ENCODE measurements at regions not wholly inside any gene's neighbourhood (a gene's known extent, or its start where the extent isn't known, plus 50 kb on each side); places are given as distances from the start of the nearest gene placed in this dataset.

DNA sequence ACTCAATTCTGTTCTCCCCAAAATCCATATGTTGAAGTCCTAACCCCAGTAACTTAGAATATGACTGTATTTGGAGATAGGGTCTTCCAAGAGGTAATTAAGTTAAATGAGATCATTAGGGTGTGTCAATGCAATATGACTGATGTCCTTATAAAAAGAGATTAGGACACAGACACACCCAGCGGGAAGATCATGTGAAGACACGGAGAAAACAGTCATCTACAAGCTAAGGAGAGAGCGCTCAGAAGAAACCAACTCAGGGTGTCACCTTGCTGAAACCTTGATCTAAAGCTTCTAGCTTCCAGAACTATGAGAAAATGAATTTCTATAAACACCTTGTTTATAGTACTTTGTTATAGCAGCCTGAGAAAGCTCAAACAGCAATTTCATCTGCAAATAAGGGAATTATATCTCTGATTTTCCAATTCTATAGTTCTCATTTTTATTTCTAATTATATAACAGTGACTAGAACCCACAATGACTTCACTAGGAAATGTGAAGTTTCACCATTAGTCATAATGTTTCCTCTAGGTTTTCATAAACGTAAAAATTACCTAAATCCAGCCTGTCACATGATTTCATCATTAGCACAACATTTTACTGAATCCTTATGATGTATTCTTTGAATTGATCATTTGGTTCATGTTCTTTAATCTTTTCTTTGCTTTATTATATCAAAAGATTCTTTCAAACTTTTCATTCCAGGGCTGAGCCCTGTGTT is 459.1 kb upstream of the MDFIC2 start:
- H3K27me3 ChIP-seq (ENCODE audit: control insufficient read depth, extremely low read depth, insufficient read depth, low read length) = no peaks in the 10 kb centered on the region
- peaks cover 16% of the 10 kb centered on the region for H3K4me1 ChIP-seq (ENCODE audit: control insufficient read depth, extremely low read depth, insufficient read depth, low read length)
- no peak for TF ChIP-seq CTCF (optimal IDR thresholded peaks at IDR 0.05 in 1 of 3, IDR thresholded peaks at IDR 0.05 in 1 of 3, conservative IDR thresholded peaks at IDR 0.05 in 1 of 3; ENCODE audit: extremely low read depth in 1 of 3, insufficient read depth in 2 of 3, low read length in 3 of 3)
- TF ChIP-seq EZH2 (IDR thresholded peaks at IDR 0.05; ENCODE audit: low read length) = no peak
- FAIRE-seq (no peak), DNase-seq (ENCODE audit: low read depth, low spot score) (no peak)
- H3K4me2 ChIP-seq (ENCODE audit: control insufficient read depth, extremely low read depth, insufficient read depth, low read depth, low read length) = peak overlapping the region; percentile 54
- no peaks in the 10 kb centered on the region for H3K36me3 ChIP-seq (ENCODE audit: control insufficient read depth in 2 of 2, extremely low read depth in 1 of 2, insufficient read depth in 2 of 2, low read length in 2 of 2)
- H4K20me1 ChIP-seq (ENCODE audit: control insufficient read depth, extremely low read depth, insufficient read depth, low read length) = no peaks in the 10 kb centered on the region
- H3K4me3 ChIP-seq (ENCODE audit: control insufficient read depth in 2 of 3, extremely low read depth in 1 of 3, insufficient read depth in 2 of 3, low read depth in 1 of 3, low read length in 3 of 3) = no peak overlapping the region
- peak overlapping the region; percentile 34 for H3K9ac ChIP-seq (ENCODE audit: control insufficient read depth, extremely low read depth, insufficient read depth, low read length)
- H2AFZ ChIP-seq (ENCODE audit: control insufficient read depth, low read length) = no peak overlapping the region
- H3K9me3 ChIP-seq (ENCODE audit: control insufficient read depth, low read depth, low read length) = no peaks in the 10 kb centered on the region
- peak overlapping the region; percentile 75 for H3K27ac ChIP-seq (ENCODE audit: control insufficient read depth, insufficient read depth, low read length)
- no peaks in the 10 kb centered on the region for H3K9me1 ChIP-seq (ENCODE audit: control insufficient read depth, extremely low read depth, insufficient read depth, low read length)
- no peaks in the 10 kb centered on the region for H3K79me2 ChIP-seq (ENCODE audit: control insufficient read depth, insufficient read depth, low read length)
- dilution Hi-C loops (cut with MboI; ENCODE audit: extremely low pct_ligation_motif_present, low sequenced_read_pairs) = no loop called here

- Histone ChIP-seq H3K4me1 (ENCODE audit: control insufficient read depth, extremely low read depth, insufficient read depth, low read length) (peaks cover 16% of the 10 kb centered on the region), H3K79me2 (ENCODE audit: control insufficient read depth, insufficient read depth, low read length) (no peaks in the 10 kb centered on the region), H3K4me2 (ENCODE audit: control insufficient read depth, extremely low read depth, insufficient read depth, low read depth, low read length) (no peak overlapping the region), H3K9me3 (ENCODE audit: control insufficient read depth, low read depth, low read length) (no peaks in the 10 kb centered on the region), H4K20me1 (ENCODE audit: control insufficient read depth, extremely low read depth, insufficient read depth, low read length) (no peaks in the 10 kb centered on the region), H2AFZ (ENCODE audit: control insufficient read depth, low read length) (no peak overlapping the region), H3K9ac (ENCODE audit: control insufficient read depth, extremely low read depth, insufficient read depth, low read length) (no peak overlapping the region), H3K27ac (ENCODE audit: control insufficient read depth, insufficient read depth, low read length) (peak overlapping the region; percentile 75), H3K4me3 (ENCODE audit: control insufficient read depth in 2 of 3, extremely low read depth in 1 of 3, insufficient read depth in 2 of 3, low read depth in 1 of 3, low read length in 3 of 3) (no peak overlapping the region), H3K9me1 (ENCODE audit: control insufficient read depth, extremely low read depth, insufficient read depth, low read length) (no peaks in the 10 kb centered on the region), H3K36me3 (ENCODE audit: control insufficient read depth in 2 of 2, extremely low read depth in 1 of 2, insufficient read depth in 2 of 2, low read length in 2 of 2) (no peaks in the 10 kb centered on the region), H3K27me3 (ENCODE audit: control insufficient read depth, extremely low read depth, insufficient read depth, low read length) (no peaks in the 10 kb centered on the region)
- no peak for TF ChIP-seq CTCF (optimal IDR thresholded peaks at IDR 0.05 in 1 of 3, IDR thresholded peaks at IDR 0.05 in 1 of 3, conservative IDR thresholded peaks at IDR 0.05 in 1 of 3; ENCODE audit: extremely low read depth in 1 of 3, insufficient read depth in 2 of 3, low read length in 3 of 3)
- TF ChIP-seq EZH2 (IDR thresholded peaks at IDR 0.05; ENCODE audit: low read length) = no peak
- dilution Hi-C loops (cut with MboI; ENCODE audit: extremely low pct_ligation_motif_present, low sequenced_read_pairs) = no loop called here
- no peak for FAIRE-seq
- DNase-seq (ENCODE audit: low read depth, low spot score) = no peak
Observed at GRCh38 chr3:70770650-70771049, 458.2 kb upstream of the MDFIC2 start.
